Activated naive CD4-positive, alpha-beta T cell treated with anti-CD3 and anti-CD28 coated beads for 36 hours (primary cell): ENCODE measurements at regions not wholly inside any gene's neighbourhood (a gene's known extent, or its start where the extent isn't known, plus 50 kb on each side); places are given as distances from the start of the nearest gene placed in this dataset.
"Not testable (repeated sequence)": the region's sequence is repeated elsewhere in the genome, so short reads cannot be mapped to it uniquely, and the experiment has no call there.

ENCODE experiments used
- CTCF ChIA-PET: fragments of 350-600 bp; sonication (Branson Sonifier 250); formaldehyde crosslinking; loops from one replicate; lab custom pipeline; 2021; ENCODE audit warnings: antibody characterized with exemption; lab: Charles Lee
- DNase-seq: peaks from one replicate; pipeline ENCODE4 v3.0.0-alpha.2; 2020
- H3K27ac Mint-ChIP-seq: one replicate; pipeline ENCODE4 v1.8.0; 2021; ENCODE audit warnings: mild to moderate bottlenecking, mixed read lengths
- H3K27me3 Mint-ChIP-seq: one replicate; pipeline ENCODE4 v1.8.0; 2021; ENCODE audit warnings: low read depth, mixed read lengths
- H3K36me3 Mint-ChIP-seq: one replicate; pipeline ENCODE4 v1.8.0; 2021; ENCODE audit warnings: low read depth, mixed read lengths
- H3K4me1 Mint-ChIP-seq: one replicate; pipeline ENCODE4 v1.8.0; 2021; ENCODE audit warnings: low read depth, mixed read lengths
- H3K4me3 Mint-ChIP-seq: one replicate; pipeline ENCODE4 v1.8.0; 2021; ENCODE audit warnings: mild to moderate bottlenecking, moderate library complexity, mixed read lengths
- H3K9me3 Mint-ChIP-seq: one replicate; pipeline ENCODE4 v1.8.0; 2021; ENCODE audit warnings: mixed read lengths
- intact Hi-C: fragments of 100-400 bp; cut with micrococcal nuclease; formaldehyde crosslinking; loops from one replicate; pipeline ENCODE4 v1.15.1; 2023

GRCh38 chr7:85356916-85357315 is 170.1 kb upstream of the SEMA3D start:
- no peaks in the 10 kb centered on the region for H3K4me1 Mint-ChIP-seq
- no peak overlapping the region for H3K27ac Mint-ChIP-seq
- no peak for DNase-seq
- intact Hi-C loops = no loop called here
- no peak overlapping the region for H3K4me3 Mint-ChIP-seq
- CTCF ChIA-PET = no interaction called here
- H3K36me3 Mint-ChIP-seq = no peaks in the 10 kb centered on the region
- H3K9me3 Mint-ChIP-seq = no peaks in the 10 kb centered on the region
- H3K27me3 Mint-ChIP-seq = no peaks in the 10 kb centered on the region

GRCh38 chr7:85343484-85343883 is 156.6 kb upstream of the SEMA3D start:
- no peaks in the 10 kb centered on the region for H3K27me3 Mint-ChIP-seq
- H3K36me3 Mint-ChIP-seq = no peaks in the 10 kb centered on the region
- CTCF ChIA-PET = no interaction called here
- DNase-seq = no peak
- intact Hi-C loops = no loop called here
- no peak overlapping the region for H3K27ac Mint-ChIP-seq
- no peaks in the 10 kb centered on the region for H3K4me1 Mint-ChIP-seq
- H3K9me3 Mint-ChIP-seq = no peaks in the 10 kb centered on the region
- H3K4me3 Mint-ChIP-seq = no peak overlapping the region

DNA sequence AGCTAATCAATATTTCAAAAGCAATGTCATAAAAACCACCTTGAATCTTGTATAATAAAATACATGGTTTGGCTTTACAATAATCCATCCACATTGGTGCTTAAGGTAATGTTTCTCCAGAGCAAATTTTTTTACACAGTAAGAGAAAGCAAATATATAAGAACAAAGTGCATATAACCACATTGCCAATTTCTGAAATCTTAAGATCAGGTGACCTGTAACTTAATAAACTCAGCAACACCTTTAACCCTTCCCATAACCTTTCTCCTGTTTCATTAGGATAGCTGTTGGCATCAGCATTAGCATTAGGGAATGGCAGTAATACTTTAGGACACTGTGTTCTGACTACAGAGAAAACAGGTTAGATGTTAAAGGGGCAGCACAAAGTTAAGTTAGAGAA is 155.9 kb upstream of the SEMA3D start:
- Mint-ChIP-seq H3K27me3 (no peaks in the 10 kb centered on the region), H3K4me1 (no peaks in the 10 kb centered on the region), H3K9me3 (no peaks in the 10 kb centered on the region), H3K4me3 (no peak overlapping the region), H3K27ac (no peak overlapping the region), H3K36me3 (no peaks in the 10 kb centered on the region)
- no peak for DNase-seq
- CTCF ChIA-PET = interaction anchor here (0.7 kb wide), 1 partner anchor 306 kb away, joined by 3 read pairs; no protein-coding TSS in a partner anchor
- intact Hi-C loops = no loop called here

DNA sequence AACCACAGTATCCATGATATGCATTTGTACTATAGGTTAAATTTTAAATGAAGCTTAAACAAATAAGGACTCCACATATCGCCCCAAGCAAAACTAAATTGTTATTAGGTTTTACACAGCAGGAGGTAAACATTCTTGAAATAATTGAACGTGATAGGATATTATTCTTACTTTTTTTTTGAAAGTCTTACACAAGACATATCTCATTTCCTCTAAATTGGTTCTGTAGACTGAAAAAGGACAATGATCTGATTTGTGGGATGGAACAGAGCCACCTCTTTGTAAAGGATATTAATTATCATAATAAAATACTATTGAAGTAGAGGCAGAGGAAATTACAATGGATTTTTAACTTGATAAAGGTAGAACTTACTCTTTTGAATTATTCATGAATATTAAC is 155.1 kb upstream of the SEMA3D start:
- DNase-seq = no peak
- H3K9me3 Mint-ChIP-seq = no peaks in the 10 kb centered on the region
- no peak overlapping the region for H3K4me3 Mint-ChIP-seq
- no peaks in the 10 kb centered on the region for H3K4me1 Mint-ChIP-seq
- no peaks in the 10 kb centered on the region for H3K27me3 Mint-ChIP-seq
- no peak overlapping the region for H3K27ac Mint-ChIP-seq
- H3K36me3 Mint-ChIP-seq = no peaks in the 10 kb centered on the region
- intact Hi-C loops = no loop called here
- CTCF ChIA-PET = no interaction called here

- no peaks in the 10 kb centered on the region for H3K4me1 Mint-ChIP-seq
- no peak overlapping the region for H3K4me3 Mint-ChIP-seq
- no peaks in the 10 kb centered on the region for H3K9me3 Mint-ChIP-seq
- no peaks in the 10 kb centered on the region for H3K36me3 Mint-ChIP-seq
- intact Hi-C loops = no loop called here
- H3K27ac Mint-ChIP-seq = no peak overlapping the region
- CTCF ChIA-PET = no interaction called here
- H3K27me3 Mint-ChIP-seq = no peaks in the 10 kb centered on the region
- no peak for DNase-seq
Measured at GRCh38 chr7:85341121-85341520, 154.3 kb upstream of the SEMA3D start.

DNA sequence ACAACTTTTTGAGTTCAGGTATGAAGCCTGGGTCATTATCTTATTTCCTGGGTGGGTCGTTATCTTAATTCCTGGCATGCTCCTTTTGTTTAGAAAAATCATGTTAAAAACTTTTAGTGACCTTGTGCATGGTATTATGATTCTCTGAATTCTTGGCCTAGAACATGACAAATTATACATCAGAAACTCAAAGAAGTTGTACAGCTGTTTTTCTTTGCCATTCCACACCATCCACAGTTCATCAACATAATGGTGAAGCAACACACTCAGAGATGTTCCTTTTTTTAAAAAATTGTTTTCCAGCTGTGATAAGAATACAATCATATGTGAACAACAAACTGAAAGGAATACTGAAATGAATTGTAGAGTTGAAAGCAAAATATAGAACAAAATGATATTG is 149.2 kb upstream of the SEMA3D start:
- CTCF ChIA-PET = no interaction called here
- H3K4me1 Mint-ChIP-seq = no peaks in the 10 kb centered on the region
- no peak overlapping the region for H3K4me3 Mint-ChIP-seq
- no peak for DNase-seq
- H3K9me3 Mint-ChIP-seq = no peaks in the 10 kb centered on the region
- H3K36me3 Mint-ChIP-seq = no peaks in the 10 kb centered on the region
- H3K27me3 Mint-ChIP-seq = no peaks in the 10 kb centered on the region
- H3K27ac Mint-ChIP-seq = no peak overlapping the region
- intact Hi-C loops = no loop called here

- H3K9me3 Mint-ChIP-seq = not testable (repeated sequence)
Measured at GRCh38 chr7:85335113-85335512, 148.3 kb upstream of the SEMA3D start.

GRCh38 chr7:85328456-85328998 is 141.7 kb upstream of the SEMA3D start:
- DNase-seq = no peak
- H3K4me1 Mint-ChIP-seq = no peaks in the 10 kb centered on the region
- H3K4me3 Mint-ChIP-seq = no peak overlapping the region
- intact Hi-C loops = no loop called here
- no peak overlapping the region for H3K27ac Mint-ChIP-seq
- H3K36me3 Mint-ChIP-seq = no peaks in the 10 kb centered on the region
- H3K9me3 Mint-ChIP-seq = no peaks in the 10 kb centered on the region
- no peaks in the 10 kb centered on the region for H3K27me3 Mint-ChIP-seq
- CTCF ChIA-PET = no interaction called here

More at GRCh38 chr7:85335113-85335512, 148.3 kb upstream of the SEMA3D start:
- H3K4me1 Mint-ChIP-seq, CTCF ChIA-PET, H3K4me3 Mint-ChIP-seq, H3K27me3 Mint-ChIP-seq, intact Hi-C loops, H3K36me3 Mint-ChIP-seq, H3K27ac Mint-ChIP-seq, DNase-seq: not testable (repeated sequence)

DNA sequence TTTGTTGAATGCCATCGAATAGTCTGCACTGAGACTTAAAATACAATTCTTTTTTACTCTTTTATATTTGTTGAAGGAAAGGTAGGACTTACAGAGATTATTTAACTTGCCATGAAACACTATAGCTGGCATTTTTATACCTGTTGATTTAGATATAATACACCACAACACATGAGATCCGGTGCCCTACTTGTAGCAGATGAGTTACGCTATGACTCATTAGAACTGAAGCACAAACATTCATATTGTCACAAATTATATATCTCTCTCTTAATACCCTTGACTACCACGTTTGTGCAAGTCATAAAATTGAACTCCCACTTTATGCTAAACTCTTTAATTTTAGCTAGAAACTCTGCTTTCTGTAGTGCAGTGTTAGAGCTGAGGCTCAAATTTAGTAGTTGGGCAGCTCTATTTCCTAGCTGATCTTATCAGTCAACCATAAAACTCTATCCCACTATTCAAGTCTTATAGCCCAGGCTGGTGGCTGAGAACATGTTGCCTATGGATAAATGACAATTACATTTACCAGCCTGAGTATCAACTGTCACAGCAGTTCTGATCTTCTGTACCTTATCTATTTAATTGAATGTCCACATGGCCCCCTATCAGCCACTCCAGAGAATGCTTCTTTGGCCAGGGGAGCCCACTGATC is 137.4 kb upstream of the SEMA3D start:
- no peaks in the 10 kb centered on the region for H3K9me3 Mint-ChIP-seq
- no peaks in the 10 kb centered on the region for H3K36me3 Mint-ChIP-seq
- H3K4me3 Mint-ChIP-seq = no peak overlapping the region
- H3K27ac Mint-ChIP-seq = no peak overlapping the region
- H3K27me3 Mint-ChIP-seq = no peaks in the 10 kb centered on the region
- intact Hi-C loops = no loop called here
- CTCF ChIA-PET = no interaction called here
- H3K4me1 Mint-ChIP-seq = no peaks in the 10 kb centered on the region
- DNase-seq = no peak

GRCh38 chr7:85322252-85322651 is 135.4 kb upstream of the SEMA3D start:
- H3K9me3 Mint-ChIP-seq = no peaks in the 10 kb centered on the region
- no peak overlapping the region for H3K4me3 Mint-ChIP-seq
- H3K4me1 Mint-ChIP-seq = no peaks in the 10 kb centered on the region
- H3K36me3 Mint-ChIP-seq = no peaks in the 10 kb centered on the region
- intact Hi-C loops = no loop called here
- no peak overlapping the region for H3K27ac Mint-ChIP-seq
- DNase-seq = no peak
- CTCF ChIA-PET = no interaction called here
- H3K27me3 Mint-ChIP-seq = no peaks in the 10 kb centered on the region

GRCh38 chr7:85320699-85321476 is 134.0 kb upstream of the SEMA3D start:
- no peak for DNase-seq
- intact Hi-C loops = no loop called here
- H3K27ac Mint-ChIP-seq = no peak overlapping the region
- H3K9me3 Mint-ChIP-seq = no peaks in the 10 kb centered on the region
- H3K4me3 Mint-ChIP-seq = no peak overlapping the region
- CTCF ChIA-PET = no interaction called here
- no peaks in the 10 kb centered on the region for H3K27me3 Mint-ChIP-seq
- no peaks in the 10 kb centered on the region for H3K36me3 Mint-ChIP-seq
- no peaks in the 10 kb centered on the region for H3K4me1 Mint-ChIP-seq

GRCh38 chr7:85316489-85316888 is 129.6 kb upstream of the SEMA3D start:
- no peaks in the 10 kb centered on the region for H3K27me3 Mint-ChIP-seq
- peaks cover 3% of the 10 kb centered on the region for H3K9me3 Mint-ChIP-seq
- DNase-seq = no peak
- intact Hi-C loops = no loop called here
- H3K36me3 Mint-ChIP-seq = no peaks in the 10 kb centered on the region
- CTCF ChIA-PET = no interaction called here
- H3K4me1 Mint-ChIP-seq = no peaks in the 10 kb centered on the region
- no peak overlapping the region for H3K27ac Mint-ChIP-seq
- no peak overlapping the region for H3K4me3 Mint-ChIP-seq

DNA sequence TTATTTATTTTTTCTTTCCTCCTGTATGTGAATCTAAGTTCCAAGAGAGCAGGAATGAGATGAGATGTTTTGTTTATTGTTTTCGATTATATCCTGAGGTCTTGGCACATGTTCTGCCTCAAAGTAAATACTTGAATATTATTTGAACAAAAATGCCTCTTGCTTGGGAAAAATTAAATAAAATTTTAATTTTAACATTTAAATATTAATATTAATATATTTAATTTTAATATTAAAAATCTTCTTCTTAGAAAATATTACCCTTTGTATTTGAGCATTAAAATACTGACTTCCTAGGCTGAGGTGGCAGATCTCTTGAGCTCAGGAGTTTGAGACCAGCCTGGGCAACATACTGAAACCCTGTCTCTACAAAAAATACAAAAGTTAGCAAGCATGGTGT is 123.4 kb upstream of the SEMA3D start:
- CTCF ChIA-PET = no interaction called here
- intact Hi-C loops = no loop called here
- Mint-ChIP-seq H3K27ac (no peak overlapping the region), H3K4me3 (no peak overlapping the region), H3K36me3 (no peaks in the 10 kb centered on the region), H3K27me3 (no peaks in the 10 kb centered on the region), H3K9me3 (no peaks in the 10 kb centered on the region), H3K4me1 (no peaks in the 10 kb centered on the region)
- no peak for DNase-seq
